HEK293 (cell line): ENCODE measurements at regions not wholly inside any gene's neighbourhood (a gene's known extent, or its start where the extent isn't known, plus 50 kb on each side); places are given as distances from the start of the nearest gene placed in this dataset.
"Not testable (repeated sequence)": the region's sequence is repeated elsewhere in the genome, so short reads cannot be mapped to it uniquely, and the experiment has no call there.

Experiments
- CTCF ChIA-PET: fragments of 350-600 bp; formaldehyde crosslinking; extraction: SDS; loops from one replicate; lab custom pipeline; 2021; ENCODE audit warnings: antibody characterized with exemption; lab: Yijun Ruan, JAX
- POLR2A ChIA-PET: fragments of 300-600 bp; formaldehyde crosslinking; extraction: SDS; loops from one replicate; lab custom pipeline; 2020; ENCODE audit warnings: antibody characterized with exemption, inconsistent platforms; lab: Yijun Ruan, JAX
- H3K27ac ChIP-seq: fragments of 200-500 bp; sonication (Bioruptor generic); 2 replicates; pipeline ENCODE4 v1.5.1; 2014; ENCODE audit warnings: low read depth, low read length, control low read depth, inconsistent platforms; ENCODE audit errors: extremely low read depth
- H3K36me3 ChIP-seq, 2 experiments: fragments of 200-500 bp in 1 of 2; sonication (Bioruptor generic) in 1 of 2; 1 replicate in 1 of 2; 2 replicates in 1 of 2; pipeline ENCODE4 v1.5.1; 2014 to 2017; ENCODE audit warnings: inconsistent platforms in 2 of 2, low read length in 2 of 2; ENCODE audit not compliant: control insufficient read depth in 2 of 2, insufficient read depth in 1 of 2
- H3K4me1 ChIP-seq: fragments of 200-500 bp; sonication (Bioruptor generic); 2 replicates; pipeline ENCODE4 v1.5.1; 2014; ENCODE audit warnings: mild to moderate bottlenecking, low read length, inconsistent platforms; ENCODE audit not compliant: control insufficient read depth, insufficient read depth
- H3K4me3 ChIP-seq: 2 replicates; pipeline ENCODE4 v1.5.1; 2011; ENCODE audit warnings: low read depth, mild to moderate bottlenecking, control low read depth, low read length, moderate library complexity
- H3K9me3 ChIP-seq: fragments of 200-500 bp; sonication (Bioruptor generic); 2 replicates; pipeline ENCODE4 v1.5.1; 2014; ENCODE audit warnings: low read depth, low read length, inconsistent platforms; ENCODE audit not compliant: control insufficient read depth, insufficient read depth
- BCL6B ChIP-seq: fragments of 450-650 bp; formaldehyde crosslinking; IDR thresholded peaks from 2 replicates; pipeline ENCODE4 v1.5.1; 2017; ENCODE audit warnings: missing biosample characterization, missing genetic modification characterization
- IKZF3 ChIP-seq: fragments of 450-650 bp; IDR thresholded peaks from 2 replicates; pipeline ENCODE4 v1.5.0; 2018; ENCODE audit warnings: missing biosample characterization, mild to moderate bottlenecking, missing genetic modification characterization, moderate library complexity
- REST ChIP-seq: fragments of 450-650 bp; formaldehyde crosslinking; IDR thresholded peaks from 2 replicates; pipeline ENCODE4 v1.5.1; 2016; ENCODE audit warnings: missing biosample characterization, missing genetic modification characterization
- SALL2 ChIP-seq: fragments of 450-650 bp; formaldehyde crosslinking; IDR thresholded peaks from 2 replicates; pipeline ENCODE4 v1.5.0; 2017; ENCODE audit warnings: missing biosample characterization, mild to moderate bottlenecking, missing genetic modification characterization, borderline replicate concordance
- SP2 ChIP-seq: fragments of 450-650 bp; formaldehyde crosslinking; IDR thresholded peaks from 2 replicates; pipeline ENCODE4 v1.5.1; 2016; ENCODE audit warnings: missing biosample characterization, missing genetic modification characterization
- ZBTB49 ChIP-seq: fragments of 450-650 bp; formaldehyde crosslinking; IDR thresholded peaks from 2 replicates; pipeline ENCODE4 v1.5.1; 2016; ENCODE audit warnings: missing biosample characterization, missing genetic modification characterization, low read depth
- ZBTB8A ChIP-seq: fragments of 450-650 bp; formaldehyde crosslinking; IDR thresholded peaks from 2 replicates; pipeline ENCODE4 v1.5.1; 2016; ENCODE audit warnings: missing biosample characterization, missing genetic modification characterization
- ZNF148 ChIP-seq: fragments of 450-650 bp; formaldehyde crosslinking; IDR thresholded peaks from 2 replicates; pipeline ENCODE4 v1.5.0; 2017; ENCODE audit warnings: missing biosample characterization, missing genetic modification characterization, borderline replicate concordance
- ZNF175 ChIP-seq: fragments of 450-650 bp; formaldehyde crosslinking; IDR thresholded peaks from 2 replicates; pipeline ENCODE4 v1.5.1; 2016; ENCODE audit warnings: missing biosample characterization, missing genetic modification characterization
- ZNF18 ChIP-seq: fragments of 450-650 bp; formaldehyde crosslinking; IDR thresholded peaks from 2 replicates; pipeline ENCODE4 v1.5.1; 2016; ENCODE audit warnings: missing biosample characterization, missing genetic modification characterization
- ZNF214 ChIP-seq: fragments of 450-650 bp; formaldehyde crosslinking; IDR thresholded peaks from 2 replicates; pipeline ENCODE4 v1.5.1; 2017; ENCODE audit warnings: missing biosample characterization, mild to moderate bottlenecking, missing genetic modification characterization, borderline replicate concordance
- ZNF341 ChIP-seq: fragments of 450-650 bp; formaldehyde crosslinking; IDR thresholded peaks from 2 replicates; pipeline ENCODE4; 2016; ENCODE audit warnings: low read depth, missing biosample characterization, missing genetic modification characterization
- ZNF350 ChIP-seq: fragments of 450-650 bp; formaldehyde crosslinking; IDR thresholded peaks from 2 replicates; pipeline ENCODE4 v1.5.0; 2017; ENCODE audit warnings: missing biosample characterization, mild to moderate bottlenecking, missing genetic modification characterization
- ZNF366 ChIP-seq: fragments of 450-650 bp; formaldehyde crosslinking; conservative IDR thresholded peaks from 2 replicates; pipeline ENCODE4 v1.5.1; 2016; ENCODE audit warnings: missing biosample characterization, missing genetic modification characterization
- ZNF423 ChIP-seq: fragments of 450-650 bp; formaldehyde crosslinking; IDR thresholded peaks from 2 replicates; pipeline ENCODE4 v1.5.1; 2016; ENCODE audit warnings: missing biosample characterization, missing genetic modification characterization
- ZNF449 ChIP-seq: fragments of 450-650 bp; formaldehyde crosslinking; IDR thresholded peaks from 2 replicates; pipeline ENCODE4 v1.5.1; 2017; ENCODE audit warnings: missing biosample characterization, mild to moderate bottlenecking, missing genetic modification characterization, moderate library complexity
- ZNF610 ChIP-seq: fragments of 450-650 bp; formaldehyde crosslinking; IDR thresholded peaks from 2 replicates; pipeline ENCODE4 v1.5.1; 2016; ENCODE audit warnings: missing biosample characterization, missing genetic modification characterization, borderline replicate concordance
- ZNF670 ChIP-seq: fragments of 450-650 bp; formaldehyde crosslinking; IDR thresholded peaks from 2 replicates; pipeline ENCODE4 v1.5.1; 2016; ENCODE audit warnings: missing biosample characterization, missing genetic modification characterization, low read depth
- ZNF837 ChIP-seq: fragments of 450-650 bp; formaldehyde crosslinking; IDR thresholded peaks from 2 replicates; pipeline ENCODE4 v1.5.1; 2016; ENCODE audit warnings: missing biosample characterization, missing genetic modification characterization

- no peaks in the 10 kb centered on the region for H3K4me1 ChIP-seq
- ChIA-PET POLR2A (no interaction called here), CTCF (no interaction called here)
- TF ChIP-seq ZNF449 (tag by site-specific recombination) = no peak
- TF ChIP-seq ZNF366 (tag by site-specific recombination) = no peak
- no peak for TF ChIP-seq ZNF423 (tag by site-specific recombination)
- TF ChIP-seq ZNF341 (tag by site-specific recombination) = no peak
- no peak for TF ChIP-seq ZNF350 (tag by site-specific recombination)
- TF ChIP-seq ZNF18 (tag by site-specific recombination) = no peak
- TF ChIP-seq ZNF148 (tag by site-specific recombination) = no peak
- TF ChIP-seq ZBTB49 (tag by site-specific recombination) = no peak
- TF ChIP-seq BCL6B (tag by site-specific recombination) = no peak
- no peak for TF ChIP-seq SALL2
- TF ChIP-seq IKZF3 = no peak
- TF ChIP-seq ZNF610 (tag by site-specific recombination) = no peak
- no peak for TF ChIP-seq ZBTB8A
- TF ChIP-seq SP2 = no peak
- no peak for TF ChIP-seq REST (tag by site-specific recombination)
- no peak for TF ChIP-seq ZNF837 (tag by site-specific recombination)
- TF ChIP-seq ZNF670 = no peak
- TF ChIP-seq ZNF175 (tag by site-specific recombination) = no peak
- no peak for TF ChIP-seq ZNF214 (tag by site-specific recombination)
- H3K27ac ChIP-seq = no peak overlapping the region
- no peaks in the 10 kb centered on the region for H3K9me3 ChIP-seq
- no peaks in the 10 kb centered on the region for H3K36me3 ChIP-seq
- no peak overlapping the region for H3K4me3 ChIP-seq
Observed at GRCh38 chr7:16264036-16264819, 157.1 kb downstream of the CRPPA start.

- POLR2A ChIA-PET, H3K4me3 ChIP-seq: not testable (repeated sequence)
- CTCF ChIA-PET = interaction anchor here (0.6 kb wide), 1 partner anchor 108 kb away, joined by 6 read pairs; no protein-coding TSS in a partner anchor
Observed at GRCh38 chr7:16263377-16263776, 158.0 kb downstream of the CRPPA start.

More at GRCh38 chr7:16263377-16263776, 158.0 kb downstream of the CRPPA start:
- not testable (repeated sequence) for H3K27ac ChIP-seq, H3K9me3 ChIP-seq, H3K4me1 ChIP-seq, H3K36me3 ChIP-seq
